ENCODE measurements at regions not wholly inside any gene's neighbourhood (a gene's known extent, or its start where the extent isn't known, plus 50 kb on each side); places are given as distances from the start of the nearest gene placed in this dataset.

GRCh38 chr1:182189535-182190066 is 128.1 kb upstream of the ZNF648 start (continued):
- TF ChIP-seq, protein P1, sequence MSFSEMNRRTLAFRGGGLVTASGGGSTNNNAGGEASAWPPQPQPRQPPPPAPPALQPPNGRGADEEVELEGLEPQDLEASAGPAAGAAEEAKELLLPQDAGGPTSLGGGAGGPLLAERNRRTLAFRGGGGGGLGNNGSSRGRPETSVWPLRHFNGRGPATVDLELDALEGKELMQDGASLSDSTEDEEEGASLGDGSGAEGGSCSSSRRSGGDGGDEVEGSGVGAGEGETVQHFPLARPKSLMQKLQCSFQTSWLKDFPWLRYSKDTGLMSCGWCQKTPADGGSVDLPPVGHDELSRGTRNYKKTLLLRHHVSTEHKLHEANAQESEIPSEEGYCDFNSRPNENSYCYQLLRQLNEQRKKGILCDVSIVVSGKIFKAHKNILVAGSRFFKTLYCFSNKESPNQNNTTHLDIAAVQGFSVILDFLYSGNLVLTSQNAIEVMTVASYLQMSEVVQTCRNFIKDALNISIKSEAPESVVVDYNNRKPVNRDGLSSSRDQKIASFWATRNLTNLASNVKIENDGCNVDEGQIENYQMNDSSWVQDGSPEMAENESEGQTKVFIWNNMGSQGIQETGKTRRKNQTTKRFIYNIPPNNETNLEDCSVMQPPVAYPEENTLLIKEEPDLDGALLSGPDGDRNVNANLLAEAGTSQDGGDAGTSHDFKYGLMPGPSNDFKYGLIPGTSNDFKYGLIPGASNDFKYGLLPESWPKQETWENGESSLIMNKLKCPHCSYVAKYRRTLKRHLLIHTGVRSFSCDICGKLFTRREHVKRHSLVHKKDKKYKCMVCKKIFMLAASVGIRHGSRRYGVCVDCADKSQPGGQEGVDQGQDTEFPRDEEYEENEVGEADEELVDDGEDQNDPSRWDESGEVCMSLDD (CRISPR knock-in tag; IDR thresholded peaks at IDR 0.05; ENCODE audit: borderline replicate concordance) = no peak
- TF ChIP-seq ZNF598 (CRISPR knock-in tag; IDR thresholded peaks at IDR 0.05; ENCODE audit: borderline replicate concordance) = no peak
- no peak for TF ChIP-seq MEIS1 (CRISPR knock-in tag; IDR thresholded peaks at IDR 0.05; ENCODE audit: borderline replicate concordance)
- TF ChIP-seq, protein P2, sequence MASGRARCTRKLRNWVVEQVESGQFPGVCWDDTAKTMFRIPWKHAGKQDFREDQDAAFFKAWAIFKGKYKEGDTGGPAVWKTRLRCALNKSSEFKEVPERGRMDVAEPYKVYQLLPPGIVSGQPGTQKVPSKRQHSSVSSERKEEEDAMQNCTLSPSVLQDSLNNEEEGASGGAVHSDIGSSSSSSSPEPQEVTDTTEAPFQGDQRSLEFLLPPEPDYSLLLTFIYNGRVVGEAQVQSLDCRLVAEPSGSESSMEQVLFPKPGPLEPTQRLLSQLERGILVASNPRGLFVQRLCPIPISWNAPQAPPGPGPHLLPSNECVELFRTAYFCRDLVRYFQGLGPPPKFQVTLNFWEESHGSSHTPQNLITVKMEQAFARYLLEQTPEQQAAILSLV (CRISPR knock-in tag; IDR thresholded peaks at IDR 0.05; ENCODE audit: borderline replicate concordance) = no peak
- no peak for TF ChIP-seq ZNF629 (CRISPR knock-in tag; conservative IDR thresholded peaks at IDR 0.05)
- TF ChIP-seq SP1 (IDR thresholded peaks at IDR 0.05) = no peak
- no peak for TF ChIP-seq SP1 (CRISPR knock-in tag; IDR thresholded peaks at IDR 0.05)

- BruUV-seq (replicated peaks) = no TSS peak
- FAIRE-seq = no peak
- no peak for ATAC-seq
- Histone ChIP-seq H2AFZ (ENCODE audit: low read length) (no peak overlapping the region), H3K79me2 (ENCODE audit: insufficient read depth, low read length) (no peaks in the 10 kb centered on the region), H3K36me3 (replicated peaks in 1 of 2; ENCODE audit: control insufficient read depth in 1 of 2, insufficient read depth in 2 of 2, low read length in 2 of 2) (no peaks in the 10 kb centered on the region), H3K27ac (ENCODE audit: extremely low read length, insufficient read depth, low read length) (no peak overlapping the region), H3K4me3 (replicated peaks in 1 of 3; ENCODE audit: insufficient read depth in 1 of 3, low read depth in 2 of 3, low read length in 3 of 3) (no peak overlapping the region), H3K4me2 (ENCODE audit: low read depth, low read length) (no peak overlapping the region), H3K27me3 (ENCODE audit: control insufficient read depth in 1 of 2, insufficient read depth in 2 of 2, low read length in 2 of 2) (no peaks in the 10 kb centered on the region), H3K9ac (ENCODE audit: insufficient read depth, low read depth, low read length) (no peak overlapping the region), H4K20me1 (ENCODE audit: insufficient read depth, low read length) (no peaks in the 10 kb centered on the region), H3K9me3 (ENCODE audit: low read length) (no peaks in the 10 kb centered on the region), H3K4me1 (ENCODE audit: insufficient read depth, low read length) (peaks cover 14% of the 10 kb centered on the region)
- 53% methylated on average over 3 of the region's 3 CpGs for WGBS (ENCODE audit: low lambda C conversion rate)
- ChIA-PET CTCF (ENCODE audit: low intra/inter-chr PET ratio, low total read pairs) (no interaction called here), POLR2A (no interaction called here)
- in situ Hi-C loops (cut with HindIII; ENCODE audit: extremely low pct_ligation_motif_present, low pct_unique_long_range_greater_than_20kb) = no loop called here
- no peak for DNase-seq (ENCODE audit: low spot score)
- intact Hi-C loops (cut with micrococcal nuclease; ENCODE audit: unreplicated experiment) = no loop called here
- TF ChIP-seq ETV6 (CRISPR knock-in tag; conservative IDR thresholded peaks at IDR 0.05) (no peak), SAP130 (CRISPR knock-in tag; IDR thresholded peaks at IDR 0.05; ENCODE audit: low read depth) (no peak), ZNF737 (CRISPR knock-in tag; IDR thresholded peaks at IDR 0.05; ENCODE audit: borderline replicate concordance) (no peak), SCMH1 (CRISPR knock-in tag; IDR thresholded peaks at IDR 0.05; ENCODE audit: borderline replicate concordance) (no peak), YEATS4 (CRISPR knock-in tag; IDR thresholded peaks at IDR 0.05; ENCODE audit: borderline replicate concordance) (no peak), ZNF414 (CRISPR knock-in tag; IDR thresholded peaks at IDR 0.05) (no peak)
- TF ChIP-seq, protein P3, sequence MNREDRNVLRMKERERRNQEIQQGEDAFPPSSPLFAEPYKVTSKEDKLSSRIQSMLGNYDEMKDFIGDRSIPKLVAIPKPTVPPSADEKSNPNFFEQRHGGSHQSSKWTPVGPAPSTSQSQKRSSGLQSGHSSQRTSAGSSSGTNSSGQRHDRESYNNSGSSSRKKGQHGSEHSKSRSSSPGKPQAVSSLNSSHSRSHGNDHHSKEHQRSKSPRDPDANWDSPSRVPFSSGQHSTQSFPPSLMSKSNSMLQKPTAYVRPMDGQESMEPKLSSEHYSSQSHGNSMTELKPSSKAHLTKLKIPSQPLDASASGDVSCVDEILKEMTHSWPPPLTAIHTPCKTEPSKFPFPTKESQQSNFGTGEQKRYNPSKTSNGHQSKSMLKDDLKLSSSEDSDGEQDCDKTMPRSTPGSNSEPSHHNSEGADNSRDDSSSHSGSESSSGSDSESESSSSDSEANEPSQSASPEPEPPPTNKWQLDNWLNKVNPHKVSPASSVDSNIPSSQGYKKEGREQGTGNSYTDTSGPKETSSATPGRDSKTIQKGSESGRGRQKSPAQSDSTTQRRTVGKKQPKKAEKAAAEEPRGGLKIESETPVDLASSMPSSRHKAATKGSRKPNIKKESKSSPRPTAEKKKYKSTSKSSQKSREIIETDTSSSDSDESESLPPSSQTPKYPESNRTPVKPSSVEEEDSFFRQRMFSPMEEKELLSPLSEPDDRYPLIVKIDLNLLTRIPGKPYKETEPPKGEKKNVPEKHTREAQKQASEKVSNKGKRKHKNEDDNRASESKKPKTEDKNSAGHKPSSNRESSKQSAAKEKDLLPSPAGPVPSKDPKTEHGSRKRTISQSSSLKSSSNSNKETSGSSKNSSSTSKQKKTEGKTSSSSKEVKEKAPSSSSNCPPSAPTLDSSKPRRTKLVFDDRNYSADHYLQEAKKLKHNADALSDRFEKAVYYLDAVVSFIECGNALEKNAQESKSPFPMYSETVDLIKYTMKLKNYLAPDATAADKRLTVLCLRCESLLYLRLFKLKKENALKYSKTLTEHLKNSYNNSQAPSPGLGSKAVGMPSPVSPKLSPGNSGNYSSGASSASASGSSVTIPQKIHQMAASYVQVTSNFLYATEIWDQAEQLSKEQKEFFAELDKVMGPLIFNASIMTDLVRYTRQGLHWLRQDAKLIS (CRISPR knock-in tag; IDR thresholded peaks at IDR 0.05) = no peak
- TF ChIP-seq, protein P2 (CRISPR knock-in tag; IDR thresholded peaks at IDR 0.05; ENCODE audit: borderline replicate concordance) = no peak
Measured at GRCh38 chr1:182186757-182187146, 125.2 kb upstream of the ZNF648 start.
